Hepatocyte (in vitro differentiated cells): ENCODE measurements at regions not wholly inside any gene's neighbourhood (a gene's known extent, or its start where the extent isn't known, plus 50 kb on each side); places are given as distances from the start of the nearest gene placed in this dataset.

ENCODE experiments used
- DNase-seq: peaks from one replicate; pipeline ENCODE4 v3.0.0-alpha.2; 2016; ENCODE audit warnings: low spot score
- H2AFZ ChIP-seq: fragments of 200-600 bp; sonication (generic); 2 replicates; pipeline ENCODE4 v1.6.0; 2016; ENCODE audit warnings: antibody characterized with exemption, mild to moderate bottlenecking
- H3K27ac ChIP-seq: fragments of 200-600 bp; sonication (generic); 2 replicates; pipeline ENCODE4 v1.5.1; 2016; ENCODE audit warnings: mild to moderate bottlenecking
- H3K27me3 ChIP-seq: fragments of 200-600 bp; sonication (generic); 2 replicates; pipeline ENCODE4 v1.6.1; 2016
- H3K36me3 ChIP-seq: fragments of 200-600 bp; sonication (generic); replicated peaks from 2 replicates; pipeline ENCODE4 v1.5.1; 2016; ENCODE audit warnings: low read depth; ENCODE audit not compliant: insufficient read depth
- H3K4me1 ChIP-seq: fragments of 200-600 bp; sonication (generic); 2 replicates; pipeline ENCODE4 v1.5.1; 2016; ENCODE audit warnings: mild to moderate bottlenecking, moderate library complexity; ENCODE audit not compliant: insufficient read depth
- H3K4me2 ChIP-seq: fragments of 200-600 bp; sonication (generic); 2 replicates; pipeline ENCODE4 v1.6.0; 2016
- H3K4me3 ChIP-seq: fragments of 200-600 bp; sonication (generic); 2 replicates; pipeline ENCODE4 v1.5.1; 2016; ENCODE audit warnings: mild to moderate bottlenecking
- H3K79me2 ChIP-seq: fragments of 200-600 bp; sonication (generic); 2 replicates; pipeline ENCODE4 v1.6.0; 2017; ENCODE audit warnings: mild to moderate bottlenecking
- H3K9me2 ChIP-seq: fragments of 200-600 bp; sonication (generic); replicated peaks from 2 replicates; pipeline ENCODE4 v1.6.0; 2017; ENCODE audit warnings: mild to moderate bottlenecking; ENCODE audit not compliant: insufficient read depth
- H3K9me3 ChIP-seq: fragments of 200-600 bp; sonication (generic); 2 replicates; pipeline ENCODE4 v1.5.1; 2016; ENCODE audit warnings: low read depth, mild to moderate bottlenecking
- H4K20me1 ChIP-seq: fragments of 200-600 bp; sonication (generic); 2 replicates; pipeline ENCODE4 v1.6.0; 2016; ENCODE audit warnings: mild to moderate bottlenecking; ENCODE audit not compliant: insufficient read depth, poor library complexity, severe bottlenecking
- CTCF ChIP-seq: fragments of 200-600 bp; sonication (generic); IDR thresholded peaks from 2 replicates; pipeline ENCODE4 v1.5.1; 2016; ENCODE audit warnings: antibody characterized with exemption, mild to moderate bottlenecking; ENCODE audit not compliant: poor library complexity
- EZH2 ChIP-seq: fragments of 200-600 bp; sonication (generic); IDR thresholded peaks from 2 replicates; pipeline ENCODE4 v1.6.1; 2016; ENCODE audit warnings: antibody characterized with exemption, mild to moderate bottlenecking, borderline replicate concordance
- EZH2phosphoT487 ChIP-seq: fragments of 200-600 bp; sonication (generic); IDR thresholded peaks from one replicate; pipeline ENCODE4 v1.6.1; 2018; ENCODE audit warnings: antibody characterized with exemption, mild to moderate bottlenecking, low read depth, moderate library complexity; ENCODE audit not compliant: unreplicated experiment, severe bottlenecking
- WGBS: methylation state at CpG from one replicate; pipeline ENCODE4 v1.1.6; 2016; ENCODE audit warnings: low lambda C conversion rate; ENCODE audit errors: missing lambda C conversion rate; 5-methylcytosine and 5-hydroxymethylcytosine counted together

- H3K27ac ChIP-seq: no peak overlapping the region
- no peak overlapping the region for H3K4me3 ChIP-seq
- H2AFZ ChIP-seq: no peak overlapping the region
- no peak overlapping the region for H3K4me2 ChIP-seq
- no peaks in the 10 kb centered on the region for H3K9me3 ChIP-seq
- DNase-seq: no peak
- no peaks in the 10 kb centered on the region for H4K20me1 ChIP-seq
- peaks cover 17% of the 10 kb centered on the region for H3K4me1 ChIP-seq
- no peaks in the 10 kb centered on the region for H3K79me2 ChIP-seq
- no peaks in the 10 kb centered on the region for H3K36me3 ChIP-seq
- no peaks in the 10 kb centered on the region for H3K27me3 ChIP-seq
- TF ChIP-seq CTCF: no peak
- TF ChIP-seq EZH2phosphoT487: no peak
- TF ChIP-seq EZH2: no peak
- 93% methylated on average over 3 of the region's 3 CpGs for WGBS
- no peaks in the 10 kb centered on the region for H3K9me2 ChIP-seq
Measured at GRCh38 chr2:146913476-146913875, 931.4 kb upstream of the ACVR2A start.

DNA sequence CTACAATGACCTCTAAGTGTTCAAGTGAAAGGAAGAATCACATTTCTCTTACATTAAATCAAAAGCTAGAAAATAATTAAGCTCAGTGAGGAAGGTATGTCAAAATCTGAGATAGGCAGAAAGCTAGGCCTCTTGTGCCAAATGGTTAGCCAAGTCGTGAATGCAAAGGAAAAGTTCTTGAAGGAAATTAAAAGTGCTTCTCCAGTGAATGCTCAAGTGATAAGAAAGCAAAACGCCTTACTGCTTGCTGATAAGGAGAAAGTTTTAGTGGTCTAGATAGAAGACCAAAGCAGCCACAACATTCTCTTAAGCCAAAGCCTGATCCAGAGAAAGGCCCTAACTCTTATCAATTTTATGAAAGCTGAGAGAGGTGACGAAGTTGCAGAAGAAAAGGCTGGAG, 932.3 kb upstream of the ACVR2A start:
- no peak for TF ChIP-seq CTCF
- no peak for TF ChIP-seq EZH2phosphoT487
- no peak for TF ChIP-seq EZH2
- 40% methylated on average over 3 of the region's 3 CpGs for WGBS
- Histone ChIP-seq H3K36me3 (no peaks in the 10 kb centered on the region), H2AFZ (no peak overlapping the region), H3K4me3 (no peak overlapping the region), H4K20me1 (no peaks in the 10 kb centered on the region), H3K9me3 (no peaks in the 10 kb centered on the region), H3K27ac (no peak overlapping the region), H3K79me2 (no peaks in the 10 kb centered on the region), H3K4me1 (peaks cover 10% of the 10 kb centered on the region), H3K27me3 (no peaks in the 10 kb centered on the region), H3K4me2 (no peak overlapping the region), H3K9me2 (no peaks in the 10 kb centered on the region)
- DNase-seq: no peak

DNA sequence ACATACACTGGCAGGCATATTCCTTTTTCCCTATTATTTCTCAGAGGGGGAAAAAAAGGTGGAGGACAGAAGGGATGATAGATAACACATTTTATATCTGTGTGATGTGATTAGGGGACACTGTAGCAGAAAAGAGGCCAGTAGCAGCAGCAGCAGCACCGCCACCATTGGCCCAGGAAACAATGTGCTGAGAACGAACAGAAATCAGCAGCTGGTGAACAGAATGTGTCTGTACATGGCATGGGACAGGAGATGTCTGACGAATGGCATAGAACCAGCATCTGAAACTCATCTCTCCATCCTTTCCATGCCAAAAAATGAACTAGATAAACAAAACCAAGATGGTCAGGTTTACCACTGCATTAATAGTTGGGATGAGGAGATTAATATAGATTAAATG, 936.1 kb upstream of the ACVR2A start:
- DNase-seq: no peak
- no peaks in the 10 kb centered on the region for H3K9me3 ChIP-seq
- WGBS: 80% methylated on average over 3 of the region's 3 CpGs
- H3K36me3 ChIP-seq: no peaks in the 10 kb centered on the region
- no peak for TF ChIP-seq CTCF
- no peak for TF ChIP-seq EZH2
- no peak for TF ChIP-seq EZH2phosphoT487
- no peak overlapping the region for H3K4me2 ChIP-seq
- H2AFZ ChIP-seq: no peak overlapping the region
- H3K4me3 ChIP-seq: no peak overlapping the region
- H3K27me3 ChIP-seq: no peaks in the 10 kb centered on the region
- H3K79me2 ChIP-seq: no peaks in the 10 kb centered on the region
- no peaks in the 10 kb centered on the region for H4K20me1 ChIP-seq
- H3K4me1 ChIP-seq: no peaks in the 10 kb centered on the region
- no peaks in the 10 kb centered on the region for H3K9me2 ChIP-seq
- H3K27ac ChIP-seq: no peak overlapping the region

GRCh38 chr2:146898083-146898482, 946.7 kb upstream of the ACVR2A start:
- Histone ChIP-seq H4K20me1 (no peaks in the 10 kb centered on the region), H3K79me2 (no peaks in the 10 kb centered on the region), H3K9me2 (no peaks in the 10 kb centered on the region), H3K4me3 (no peak overlapping the region), H3K27ac (no peak overlapping the region), H2AFZ (no peak overlapping the region), H3K36me3 (no peaks in the 10 kb centered on the region), H3K27me3 (no peaks in the 10 kb centered on the region), H3K4me1 (no peaks in the 10 kb centered on the region), H3K9me3 (no peaks in the 10 kb centered on the region), H3K4me2 (no peak overlapping the region)
- DNase-seq: no peak
- TF ChIP-seq EZH2phosphoT487 (no peak), EZH2 (no peak), CTCF (no peak)
- 66% methylated on average over 1 of the region's 1 CpG for WGBS
